Suprapubic skin (tissue), 4 donors: ENCODE measurements at regions not wholly inside any gene's neighbourhood (a gene's known extent, or its start where the extent isn't known, plus 50 kb on each side); places are given as distances from the start of the nearest gene placed in this dataset.

ENCODE experiments used
- DNase-seq, 2 donors: peaks; one replicate each; pipeline ENCODE4 v3.0.0-alpha.2; 2019; ENCODE audit warnings: low spot score in 2 of 2
- H3K27ac ChIP-seq: fragments of 200-600 bp; sonication (generic); one replicate; pipeline ENCODE4 v1.5.1; 2019
- H3K27me3 ChIP-seq: fragments of 200-600 bp; sonication (generic); one replicate; pipeline ENCODE4 v1.5.1; 2019
- H3K36me3 ChIP-seq: fragments of 200-600 bp; sonication (generic); one replicate; pipeline ENCODE4 v1.5.1; 2019
- H3K4me1 ChIP-seq: fragments of 200-600 bp; sonication (generic); one replicate; pipeline ENCODE4 v1.5.1; 2019
- H3K4me3 ChIP-seq: fragments of 200-600 bp; sonication (generic); one replicate; pipeline ENCODE4 v1.5.1; 2019; ENCODE audit warnings: mild to moderate bottlenecking
- H3K9me3 ChIP-seq: fragments of 200-600 bp; sonication (generic); one replicate; pipeline ENCODE4 v1.5.1; 2019
- CTCF ChIP-seq, 2 donors: fragments of 200-600 bp in 1 of 2; fragments of 450-650 bp in 1 of 2; sonication (generic) in 1 of 2; IDR thresholded peaks; one replicate each; pipeline ENCODE4 v1.5.1; 2016 to 2019; ENCODE audit warnings: antibody characterized with exemption in 2 of 2, mild to moderate bottlenecking in 1 of 2, moderate library complexity in 1 of 2
- EP300 ChIP-seq: sonication (generic); formaldehyde crosslinking; IDR thresholded peaks from one replicate; pipeline ENCODE4 v1.6.1; 2017; ENCODE audit warnings: antibody characterized with exemption
- POLR2A ChIP-seq, 2 donors: fragments of 450-650 bp; IDR thresholded peaks; one replicate each; pipeline ENCODE4 v1.6.1; 2017; ENCODE audit warnings: antibody characterized with exemption in 2 of 2, mild to moderate bottlenecking in 2 of 2, moderate library complexity in 2 of 2
- POLR2AphosphoS5 ChIP-seq, 3 donors: sonication (generic); formaldehyde crosslinking; IDR thresholded peaks; one replicate each; pipeline ENCODE4 v1.6.1; 2017; ENCODE audit warnings: antibody characterized with exemption in 3 of 3
- WGBS: methylation state at CpG from one replicate; pipeline ENCODE4 v1.1.5; 2018; 5-methylcytosine and 5-hydroxymethylcytosine counted together

DNA sequence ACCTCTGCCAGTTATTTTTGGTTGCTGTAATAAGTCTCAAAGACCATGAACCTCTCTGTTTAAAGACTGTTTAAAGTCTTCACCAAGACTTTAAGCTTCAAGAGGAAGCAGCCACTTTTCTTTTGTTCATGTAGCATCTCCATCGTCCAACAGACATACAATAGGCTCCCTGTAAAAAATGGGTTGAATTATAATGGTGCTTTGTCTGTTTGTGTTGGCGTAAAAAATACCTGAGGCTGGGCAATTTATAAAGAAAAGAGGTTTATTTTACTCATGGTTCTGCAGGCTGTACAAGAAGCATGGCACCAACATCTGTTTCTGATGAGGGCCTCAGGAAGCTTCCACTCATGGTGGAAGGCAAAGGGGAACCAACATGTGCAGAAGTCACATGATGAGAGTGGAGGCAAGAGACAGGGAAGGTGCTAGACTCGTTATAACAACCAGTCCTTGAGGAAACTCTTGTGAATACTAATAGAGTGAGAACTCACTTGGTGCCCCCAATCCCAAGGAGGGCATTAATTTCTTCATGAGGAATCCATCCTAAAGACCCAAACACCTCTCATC is 126.3 kb upstream of the RPS23 start:
- Histone ChIP-seq H3K4me1 (no peaks in the 10 kb centered on the region), H3K27me3 (no peaks in the 10 kb centered on the region), H3K27ac (no peak overlapping the region), H3K36me3 (no peaks in the 10 kb centered on the region), H3K4me3 (no peak overlapping the region), H3K9me3 (peaks cover 10% of the 10 kb centered on the region)
- WGBS, result 89% methylated on average over 3 of the region's 3 CpGs
- TF ChIP-seq POLR2A (IDR thresholded peaks at IDR 0.05) (no peak), EP300 (no peak), CTCF (IDR thresholded peaks at IDR 0.05) (no peak), POLR2AphosphoS5 (IDR thresholded peaks at IDR 0.05) (no peak)
- no peak for DNase-seq

GRCh38 chr5:82403724-82404123 is 125.6 kb upstream of the RPS23 start:
- Histone ChIP-seq H3K36me3 (no peaks in the 10 kb centered on the region), H3K9me3 (peaks cover 10% of the 10 kb centered on the region), H3K27ac (no peak overlapping the region), H3K4me3 (no peak overlapping the region), H3K27me3 (no peaks in the 10 kb centered on the region), H3K4me1 (no peaks in the 10 kb centered on the region)
- no peak for DNase-seq
- 76% methylated on average over 2 of the region's 2 CpGs for WGBS
- TF ChIP-seq EP300, result no peak
- TF ChIP-seq POLR2AphosphoS5 (IDR thresholded peaks at IDR 0.05), result no peak
- TF ChIP-seq POLR2A (IDR thresholded peaks at IDR 0.05), result no peak
- no peak for TF ChIP-seq CTCF (IDR thresholded peaks at IDR 0.05)

- TF ChIP-seq EP300, result no peak
- TF ChIP-seq POLR2AphosphoS5 (IDR thresholded peaks at IDR 0.05), result no peak
- no peak for TF ChIP-seq CTCF (IDR thresholded peaks at IDR 0.05)
- H3K36me3 ChIP-seq, result no peaks in the 10 kb centered on the region
- peaks cover 10% of the 10 kb centered on the region for H3K9me3 ChIP-seq
- no peaks in the 10 kb centered on the region for H3K4me1 ChIP-seq
- no peaks in the 10 kb centered on the region for H3K27me3 ChIP-seq
- no peak for DNase-seq
- 91% methylated on average over 2 of the region's 2 CpGs for WGBS
- H3K4me3 ChIP-seq, result no peak overlapping the region
- no peak overlapping the region for H3K27ac ChIP-seq
These were observed 124.9 kb upstream of the RPS23 start for GRCh38 chr5:82403026-82403425.

DNA sequence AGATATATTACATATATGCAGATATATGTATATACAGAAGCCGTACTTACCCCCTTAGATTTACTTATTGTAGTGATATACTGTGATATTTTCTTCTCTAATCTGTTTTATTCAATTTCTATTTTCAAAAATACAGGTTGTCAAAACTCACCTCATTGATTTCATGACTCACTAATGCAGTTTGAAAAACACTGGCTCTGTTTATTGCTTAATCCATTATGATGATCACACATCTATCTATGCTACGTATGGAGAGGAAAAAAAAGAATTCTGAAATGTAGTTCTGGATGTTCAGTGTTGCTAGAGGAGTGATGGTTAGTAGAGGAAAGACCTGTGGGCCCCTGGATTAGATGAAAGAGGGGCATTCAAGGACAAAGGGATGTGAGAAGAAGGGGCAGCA is 121.0 kb upstream of the RPS23 start:
- Histone ChIP-seq H3K27me3 (no peaks in the 10 kb centered on the region), H3K27ac (no peak overlapping the region), H3K9me3 (no peaks in the 10 kb centered on the region), H3K36me3 (no peaks in the 10 kb centered on the region), H3K4me1 (no peaks in the 10 kb centered on the region), H3K4me3 (no peak overlapping the region)
- DNase-seq, result no peak
- no peak for TF ChIP-seq CTCF (IDR thresholded peaks at IDR 0.05)
- TF ChIP-seq POLR2AphosphoS5 (IDR thresholded peaks at IDR 0.05), result no peak
- TF ChIP-seq POLR2A (IDR thresholded peaks at IDR 0.05), result no peak
- TF ChIP-seq EP300, result no peak
- WGBS, result 86% methylated on average over 2 of the region's 2 CpGs

GRCh38 chr5:82397741-82398320 is 119.7 kb upstream of the RPS23 start:
- DNase-seq, result no peak
- no peaks in the 10 kb centered on the region for H3K27me3 ChIP-seq
- WGBS, result 99% methylated on average over 3 of the region's 3 CpGs
- H3K27ac ChIP-seq, result no peak overlapping the region
- H3K4me1 ChIP-seq, result no peaks in the 10 kb centered on the region
- no peaks in the 10 kb centered on the region for H3K36me3 ChIP-seq
- TF ChIP-seq POLR2AphosphoS5 (IDR thresholded peaks at IDR 0.05) (no peak), POLR2A (IDR thresholded peaks at IDR 0.05) (no peak), EP300 (no peak), CTCF (IDR thresholded peaks at IDR 0.05) (no peak)
- H3K4me3 ChIP-seq, result no peak overlapping the region
- no peaks in the 10 kb centered on the region for H3K9me3 ChIP-seq
